ENCODE measurements at regions not wholly inside any gene's neighbourhood (a gene's known extent, or its start where the extent isn't known, plus 50 kb on each side); places are given as distances from the start of the nearest gene placed in this dataset.

DNA sequence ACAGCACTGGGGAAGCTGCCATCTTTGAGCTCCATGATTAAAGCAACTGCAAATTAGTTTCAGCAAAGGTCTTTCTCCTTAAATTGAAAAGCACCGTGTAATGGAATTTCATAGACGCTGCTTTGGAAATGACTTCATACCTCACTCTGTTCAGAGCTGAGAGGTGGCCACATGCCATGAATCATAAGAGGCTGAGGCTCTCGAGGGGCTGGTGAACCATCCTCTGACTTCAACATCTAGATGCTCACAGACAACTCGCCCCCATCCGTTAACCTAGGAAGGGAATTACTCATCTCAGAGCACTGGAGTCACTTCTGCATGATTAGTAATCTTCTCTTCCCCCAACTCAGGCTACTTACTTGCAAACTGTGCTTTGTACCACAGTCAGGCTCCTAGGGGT, 122.3 kb downstream of the RCN1 start:
- TF ChIP-seq CTCF (IDR thresholded peaks at IDR 0.05; ENCODE audit: insufficient read depth, low read length) (no peak), GABPA (IDR thresholded peaks at IDR 0.05; ENCODE audit: low read depth) (no peak), POLR2AphosphoS5 (IDR thresholded peaks at IDR 0.05; ENCODE audit: low read depth) (no peak), SPI1 (IDR thresholded peaks at IDR 0.05; ENCODE audit: borderline replicate concordance, low read depth) (no peak)
- TF ChIP-seq, protein P1, sequence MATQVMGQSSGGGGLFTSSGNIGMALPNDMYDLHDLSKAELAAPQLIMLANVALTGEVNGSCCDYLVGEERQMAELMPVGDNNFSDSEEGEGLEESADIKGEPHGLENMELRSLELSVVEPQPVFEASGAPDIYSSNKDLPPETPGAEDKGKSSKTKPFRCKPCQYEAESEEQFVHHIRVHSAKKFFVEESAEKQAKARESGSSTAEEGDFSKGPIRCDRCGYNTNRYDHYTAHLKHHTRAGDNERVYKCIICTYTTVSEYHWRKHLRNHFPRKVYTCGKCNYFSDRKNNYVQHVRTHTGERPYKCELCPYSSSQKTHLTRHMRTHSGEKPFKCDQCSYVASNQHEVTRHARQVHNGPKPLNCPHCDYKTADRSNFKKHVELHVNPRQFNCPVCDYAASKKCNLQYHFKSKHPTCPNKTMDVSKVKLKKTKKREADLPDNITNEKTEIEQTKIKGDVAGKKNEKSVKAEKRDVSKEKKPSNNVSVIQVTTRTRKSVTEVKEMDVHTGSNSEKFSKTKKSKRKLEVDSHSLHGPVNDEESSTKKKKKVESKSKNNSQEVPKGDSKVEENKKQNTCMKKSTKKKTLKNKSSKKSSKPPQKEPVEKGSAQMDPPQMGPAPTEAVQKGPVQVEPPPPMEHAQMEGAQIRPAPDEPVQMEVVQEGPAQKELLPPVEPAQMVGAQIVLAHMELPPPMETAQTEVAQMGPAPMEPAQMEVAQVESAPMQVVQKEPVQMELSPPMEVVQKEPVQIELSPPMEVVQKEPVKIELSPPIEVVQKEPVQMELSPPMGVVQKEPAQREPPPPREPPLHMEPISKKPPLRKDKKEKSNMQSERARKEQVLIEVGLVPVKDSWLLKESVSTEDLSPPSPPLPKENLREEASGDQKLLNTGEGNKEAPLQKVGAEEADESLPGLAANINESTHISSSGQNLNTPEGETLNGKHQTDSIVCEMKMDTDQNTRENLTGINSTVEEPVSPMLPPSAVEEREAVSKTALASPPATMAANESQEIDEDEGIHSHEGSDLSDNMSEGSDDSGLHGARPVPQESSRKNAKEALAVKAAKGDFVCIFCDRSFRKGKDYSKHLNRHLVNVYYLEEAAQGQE (IDR thresholded peaks at IDR 0.05; ENCODE audit: insufficient replicate concordance, low read depth) = no peak
